CD4-positive, alpha-beta T cell treated with Interleukin-10 for 1 hour (primary cell): ENCODE measurements at regions not wholly inside any gene's neighbourhood (a gene's known extent, or its start where the extent isn't known, plus 50 kb on each side); places are given as distances from the start of the nearest gene placed in this dataset.
"Not testable (repeated sequence)": the region's sequence is repeated elsewhere in the genome, so short reads cannot be mapped to it uniquely, and the experiment has no call there.

ENCODE experiments used
- DNase-seq: peaks from one replicate; pipeline ENCODE4 v3.0.0-alpha.2; 2020

- DNase-seq, result not testable (repeated sequence)
These were observed 75.8 kb upstream of the PARP8 start for GRCh38 chr5:50590444-50591189.

- not testable (repeated sequence) for DNase-seq
These were observed 75.1 kb upstream of the PARP8 start for GRCh38 chr5:50591338-50591737.

GRCh38 chr5:50593681-50594080 is 72.8 kb upstream of the PARP8 start:
- DNase-seq, result peak; percentile 61

GRCh38 chr5:50595199-50595598 is 71.2 kb upstream of the PARP8 start:
- no peak for DNase-seq

- DNase-seq, result peak; percentile 41
These were observed 64.9 kb upstream of the PARP8 start for GRCh38 chr5:50601576-50601975.

- DNase-seq, result no peak
These were observed 60.3 kb upstream of the PARP8 start for GRCh38 chr5:50606179-50606578.

- DNase-seq, result not testable (repeated sequence)
These were observed 59.0 kb upstream of the PARP8 start for GRCh38 chr5:50607456-50607855.

GRCh38 chr5:50607953-50608705 is 58.3 kb upstream of the PARP8 start:
- not testable (repeated sequence) for DNase-seq

GRCh38 chr5:50613057-50613456 is 53.4 kb upstream of the PARP8 start:
- DNase-seq, result not testable (repeated sequence)
